Neuron (in vitro differentiated cells): ENCODE measurements at regions not wholly inside any gene's neighbourhood (a gene's known extent, or its start where the extent isn't known, plus 50 kb on each side); places are given as distances from the start of the nearest gene placed in this dataset.

Experiments
- H2AFZ ChIP-seq: one replicate; pipeline ENCODE4 v1.6.1; 2013; ENCODE audit warnings: low read depth, mild to moderate bottlenecking, inconsistent platforms, low read length, moderate library complexity
- H3K27me3 ChIP-seq: one replicate; pipeline ENCODE4 v1.6.1; 2013; ENCODE audit warnings: low read length; ENCODE audit not compliant: insufficient read depth
- H3K36me3 ChIP-seq: one replicate; pipeline ENCODE4 v1.6.1; 2013; ENCODE audit warnings: low read length; ENCODE audit not compliant: insufficient read depth
- H3K4me1 ChIP-seq: one replicate; pipeline ENCODE4 v1.6.1; 2013; ENCODE audit warnings: low read length; ENCODE audit not compliant: insufficient read depth
- H3K4me3 ChIP-seq: 2 replicates; pipeline ENCODE4 v1.5.1; 2013; ENCODE audit warnings: mild to moderate bottlenecking, low read length, moderate library complexity
- H3K9me3 ChIP-seq: one replicate; pipeline ENCODE4 v1.6.1; 2013; ENCODE audit warnings: low read length

GRCh38 chr3:124557-125179, 71.9 kb upstream of the CHL1 start:
- peaks cover 1% of the 10 kb centered on the region for H3K4me1 ChIP-seq
- no peak overlapping the region for H2AFZ ChIP-seq
- H3K36me3 ChIP-seq: no peaks in the 10 kb centered on the region
- no peak overlapping the region for H3K4me3 ChIP-seq
- H3K27me3 ChIP-seq: peaks cover 3% of the 10 kb centered on the region
- no peaks in the 10 kb centered on the region for H3K9me3 ChIP-seq

GRCh38 chr3:128515-129172, 67.9 kb upstream of the CHL1 start:
- Histone ChIP-seq H3K4me3 (no peak overlapping the region), H2AFZ (no peak overlapping the region)

GRCh38 chr3:131151-131888, 65.2 kb upstream of the CHL1 start:
- no peaks in the 10 kb centered on the region for H3K4me1 ChIP-seq
- H2AFZ ChIP-seq: no peak overlapping the region
- no peak overlapping the region for H3K4me3 ChIP-seq
- no peaks in the 10 kb centered on the region for H3K36me3 ChIP-seq
- no peaks in the 10 kb centered on the region for H3K9me3 ChIP-seq
- H3K27me3 ChIP-seq: no peaks in the 10 kb centered on the region

More at GRCh38 chr3:128515-129172, 67.9 kb upstream of the CHL1 start:
- no peaks in the 10 kb centered on the region for H3K27me3 ChIP-seq
- no peaks in the 10 kb centered on the region for H3K9me3 ChIP-seq
- no peaks in the 10 kb centered on the region for H3K36me3 ChIP-seq
- H3K4me1 ChIP-seq: peaks cover 1% of the 10 kb centered on the region

- H3K4me1 ChIP-seq: no peaks in the 10 kb centered on the region
- H3K9me3 ChIP-seq: no peaks in the 10 kb centered on the region
- H3K36me3 ChIP-seq: no peaks in the 10 kb centered on the region
- H2AFZ ChIP-seq: no peak overlapping the region
- H3K4me3 ChIP-seq: no peak overlapping the region
- no peaks in the 10 kb centered on the region for H3K27me3 ChIP-seq
Measured at GRCh38 chr3:132378-132777, 64.2 kb upstream of the CHL1 start.

- no peak overlapping the region for H2AFZ ChIP-seq
- no peaks in the 10 kb centered on the region for H3K27me3 ChIP-seq
- no peak overlapping the region for H3K4me3 ChIP-seq
- no peaks in the 10 kb centered on the region for H3K9me3 ChIP-seq
- H3K4me1 ChIP-seq: no peaks in the 10 kb centered on the region
- H3K36me3 ChIP-seq: no peaks in the 10 kb centered on the region
Measured at GRCh38 chr3:132904-133303, 63.7 kb upstream of the CHL1 start.

GRCh38 chr3:140748-141330, 55.7 kb upstream of the CHL1 start:
- H3K27me3 ChIP-seq: no peaks in the 10 kb centered on the region
- H3K9me3 ChIP-seq: no peaks in the 10 kb centered on the region
- H3K4me3 ChIP-seq: no peak overlapping the region
- no peaks in the 10 kb centered on the region for H3K4me1 ChIP-seq
- no peak overlapping the region for H2AFZ ChIP-seq
- H3K36me3 ChIP-seq: no peaks in the 10 kb centered on the region
